MM.1S (cell line): ENCODE measurements at regions not wholly inside any gene's neighbourhood (a gene's known extent, or its start where the extent isn't known, plus 50 kb on each side); places are given as distances from the start of the nearest gene placed in this dataset.

ENCODE experiments used
- DNase-seq: peaks from one replicate; pipeline ENCODE4 v3.0.0-alpha.2; 2015
- H2AFZ ChIP-seq: fragments of 300-600 bp; sonication (generic); 2 replicates; pipeline ENCODE4 v1.6.0; 2016; ENCODE audit warnings: antibody characterized with exemption, low read length
- H3F3A ChIP-seq: fragments of 300-600 bp; sonication (generic); 2 replicates; pipeline ENCODE4 v1.6.1; 2016; ENCODE audit warnings: mild to moderate bottlenecking, antibody characterized with exemption, low read length, moderate library complexity, mixed read lengths; ENCODE audit not compliant: insufficient read depth
- H3K27ac ChIP-seq: fragments of 300-600 bp; sonication (generic); 2 replicates; pipeline ENCODE4 v1.5.1; 2016; ENCODE audit warnings: mild to moderate bottlenecking, low read length
- H3K27me3 ChIP-seq: fragments of 300-600 bp; sonication (generic); replicated peaks from 2 replicates; pipeline ENCODE4 v1.6.0; 2016; ENCODE audit warnings: low read length; ENCODE audit not compliant: insufficient read depth
- H3K36me3 ChIP-seq: fragments of 300-600 bp; sonication (generic); replicated peaks from 2 replicates; pipeline ENCODE4 v1.6.1; 2016; ENCODE audit warnings: mild to moderate bottlenecking, low read length, mixed read lengths; ENCODE audit not compliant: insufficient read depth
- H3K4me1 ChIP-seq: fragments of 300-600 bp; sonication (generic); 2 replicates; pipeline ENCODE4 v1.6.1; 2016; ENCODE audit warnings: low read length, mixed read lengths
- H3K4me2 ChIP-seq: fragments of 300-600 bp; sonication (generic); 2 replicates; pipeline ENCODE4 v1.6.0; 2016; ENCODE audit warnings: low read depth, low read length
- H3K4me3 ChIP-seq: fragments of 300-600 bp; sonication (generic); 2 replicates; pipeline ENCODE4 v1.5.1; 2016; ENCODE audit warnings: low read length, mixed read lengths
- H3K79me2 ChIP-seq: fragments of 300-600 bp; sonication (generic); 2 replicates; pipeline ENCODE4 v1.6.1; 2016; ENCODE audit warnings: mixed run types, low read length, mixed read lengths
- H3K9ac ChIP-seq: fragments of 300-600 bp; sonication (generic); 2 replicates; pipeline ENCODE4 v1.6.1; 2016; ENCODE audit warnings: low read length, mixed read lengths
- H3K9me2 ChIP-seq: fragments of 300-600 bp; sonication (generic); replicated peaks from 2 replicates; pipeline ENCODE4 v1.6.1; 2016; ENCODE audit warnings: mild to moderate bottlenecking, low read length, mixed read lengths; ENCODE audit not compliant: insufficient read depth
- H3K9me3 ChIP-seq: fragments of 300-600 bp; sonication (generic); replicated peaks from 2 replicates; pipeline ENCODE4 v1.6.1; 2016; ENCODE audit warnings: mild to moderate bottlenecking, low read length, mixed read lengths; ENCODE audit not compliant: insufficient read depth
- H4K20me1 ChIP-seq: fragments of 300-600 bp; sonication (generic); 2 replicates; pipeline ENCODE4 v1.6.1; 2016; ENCODE audit warnings: mild to moderate bottlenecking, low read length, moderate library complexity, mixed read lengths; ENCODE audit not compliant: insufficient read depth
- EZH2 ChIP-seq: fragments of 300-600 bp; sonication (generic); optimal IDR thresholded peaks from 2 replicates; pipeline ENCODE3; 2017; ENCODE audit warnings: low read depth, mild to moderate bottlenecking, antibody characterized with exemption, low read length, mixed read lengths
- EZH2phosphoT487 ChIP-seq: fragments of 300-600 bp; sonication (generic); IDR thresholded peaks from 2 replicates; pipeline ENCODE4 v1.6.1; 2018; ENCODE audit warnings: antibody characterized with exemption, low read length
- TF ChIP-seq, protein P1 (sequence below): fragments of 300-600 bp; sonication (generic); IDR thresholded peaks from 2 replicates; pipeline ENCODE4 v1.5.1; 2016; ENCODE audit warnings: antibody characterized with exemption, low read length, mixed read lengths

DNA sequence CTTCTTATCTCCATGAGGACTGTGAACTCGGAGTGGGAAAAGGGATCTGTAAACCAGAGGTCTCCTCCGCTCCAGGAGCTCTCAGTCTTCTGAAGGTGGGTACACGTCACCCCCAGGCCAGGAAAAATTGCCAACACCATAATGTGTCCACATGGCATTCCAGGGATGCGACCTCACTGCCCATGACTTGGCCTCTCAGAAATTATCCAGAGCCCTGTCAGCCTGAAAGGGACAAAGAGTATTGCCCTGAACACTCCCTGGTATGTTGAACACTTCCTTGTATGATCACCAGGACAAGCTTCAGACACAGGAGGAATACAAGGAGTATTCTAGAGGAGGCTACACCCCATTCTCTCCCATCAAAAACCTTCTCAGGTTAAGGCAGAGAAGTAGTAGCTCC lies 81.0 kb upstream of the SLC7A1 start:
- Histone ChIP-seq H3K9ac (no peak overlapping the region), H3K36me3 (no peaks in the 10 kb centered on the region), H3K4me2 (no peak overlapping the region), H3K9me3 (no peaks in the 10 kb centered on the region), H3K79me2 (no peaks in the 10 kb centered on the region), H4K20me1 (no peaks in the 10 kb centered on the region), H3K27ac (no peak overlapping the region), H3K27me3 (no peaks in the 10 kb centered on the region), H3K9me2 (no peaks in the 10 kb centered on the region), H3K4me1 (no peaks in the 10 kb centered on the region), H3F3A (no peaks in the 10 kb centered on the region), H3K4me3 (no peak overlapping the region), H2AFZ (no peak overlapping the region)
- no peak for DNase-seq
- TF ChIP-seq EZH2 = no peak
- TF ChIP-seq EZH2phosphoT487 = no peak
- TF ChIP-seq, protein P1, sequence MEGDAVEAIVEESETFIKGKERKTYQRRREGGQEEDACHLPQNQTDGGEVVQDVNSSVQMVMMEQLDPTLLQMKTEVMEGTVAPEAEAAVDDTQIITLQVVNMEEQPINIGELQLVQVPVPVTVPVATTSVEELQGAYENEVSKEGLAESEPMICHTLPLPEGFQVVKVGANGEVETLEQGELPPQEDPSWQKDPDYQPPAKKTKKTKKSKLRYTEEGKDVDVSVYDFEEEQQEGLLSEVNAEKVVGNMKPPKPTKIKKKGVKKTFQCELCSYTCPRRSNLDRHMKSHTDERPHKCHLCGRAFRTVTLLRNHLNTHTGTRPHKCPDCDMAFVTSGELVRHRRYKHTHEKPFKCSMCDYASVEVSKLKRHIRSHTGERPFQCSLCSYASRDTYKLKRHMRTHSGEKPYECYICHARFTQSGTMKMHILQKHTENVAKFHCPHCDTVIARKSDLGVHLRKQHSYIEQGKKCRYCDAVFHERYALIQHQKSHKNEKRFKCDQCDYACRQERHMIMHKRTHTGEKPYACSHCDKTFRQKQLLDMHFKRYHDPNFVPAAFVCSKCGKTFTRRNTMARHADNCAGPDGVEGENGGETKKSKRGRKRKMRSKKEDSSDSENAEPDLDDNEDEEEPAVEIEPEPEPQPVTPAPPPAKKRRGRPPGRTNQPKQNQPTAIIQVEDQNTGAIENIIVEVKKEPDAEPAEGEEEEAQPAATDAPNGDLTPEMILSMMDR = no peak

DNA sequence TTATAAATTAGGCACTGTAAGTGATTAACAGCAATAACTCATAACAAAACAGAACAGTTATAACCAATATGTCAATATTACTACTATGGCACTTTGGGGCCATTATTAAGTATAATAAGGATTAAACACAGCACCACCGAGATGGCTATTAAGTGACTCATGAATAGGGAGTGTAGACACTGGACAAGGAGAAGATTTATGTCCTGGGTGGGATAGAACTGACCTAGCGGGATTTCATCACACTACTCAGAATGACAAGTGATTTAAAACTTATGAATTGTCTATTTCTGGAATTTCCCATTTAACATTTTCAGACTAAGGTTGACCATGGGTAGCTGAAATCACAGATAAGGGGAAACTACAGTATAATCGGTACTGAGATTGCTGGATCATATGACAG lies 79.0 kb upstream of the SLC7A1 start:
- no peak for DNase-seq
- Histone ChIP-seq H3F3A (no peaks in the 10 kb centered on the region), H3K27ac (no peak overlapping the region), H3K9me2 (no peaks in the 10 kb centered on the region), H2AFZ (no peak overlapping the region), H4K20me1 (no peaks in the 10 kb centered on the region), H3K79me2 (no peaks in the 10 kb centered on the region), H3K4me3 (no peak overlapping the region), H3K4me1 (no peaks in the 10 kb centered on the region), H3K9me3 (no peaks in the 10 kb centered on the region), H3K27me3 (no peaks in the 10 kb centered on the region), H3K4me2 (no peak overlapping the region), H3K9ac (no peak overlapping the region), H3K36me3 (no peaks in the 10 kb centered on the region)
- TF ChIP-seq EZH2 (no peak), EZH2phosphoT487 (no peak)
- TF ChIP-seq, protein P1 = no peak

DNA sequence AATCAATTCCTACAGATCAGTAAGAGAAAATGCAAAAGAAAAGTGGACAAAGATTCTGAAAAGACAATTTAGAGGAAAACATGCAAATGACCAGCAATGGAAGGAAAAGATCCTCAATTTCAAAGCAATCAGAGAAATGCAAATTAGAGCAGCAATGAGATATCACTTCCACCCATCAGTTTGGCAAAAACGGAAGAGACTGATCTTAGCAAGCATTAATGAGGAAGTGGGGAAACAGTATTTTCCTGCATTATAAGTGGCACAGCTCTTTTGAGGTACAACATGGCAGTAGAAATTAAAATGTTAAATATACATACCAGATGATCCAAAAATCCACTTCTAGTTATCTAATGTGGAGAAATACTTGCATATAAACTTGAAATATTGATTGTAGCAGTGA lies 69.1 kb upstream of the SLC7A1 start:
- TF ChIP-seq EZH2 = no peak
- TF ChIP-seq, protein P1 = no peak
- no peak for TF ChIP-seq EZH2phosphoT487
- no peaks in the 10 kb centered on the region for H3K27me3 ChIP-seq

More for the DNA sequence above, 69.1 kb upstream of the SLC7A1 start:
- Histone ChIP-seq H3K4me1 (no peaks in the 10 kb centered on the region), H3K4me2 (no peak overlapping the region), H3K9ac (no peak overlapping the region), H3K9me2 (no peaks in the 10 kb centered on the region), H2AFZ (no peak overlapping the region), H3K79me2 (no peaks in the 10 kb centered on the region), H3K9me3 (no peaks in the 10 kb centered on the region), H3K27ac (no peak overlapping the region), H3K4me3 (no peak overlapping the region), H3F3A (no peaks in the 10 kb centered on the region), H3K36me3 (no peaks in the 10 kb centered on the region), H4K20me1 (no peaks in the 10 kb centered on the region)
- DNase-seq = no peak
